Liver (tissue), 3 donors: ENCODE measurements at regions not wholly inside any gene's neighbourhood (a gene's known extent, or its start where the extent isn't known, plus 50 kb on each side); places are given as distances from the start of the nearest gene placed in this dataset.

Experiments used
- CTCF ChIP-seq: fragments of 150-350 bp; IDR thresholded peaks from 2 replicates; pipeline ENCODE4 v1.5.1; 2017; ENCODE audit warnings: improper control_type of control experiment, low read depth, low read length; ENCODE audit not compliant: missing input control
- EGR1 ChIP-seq, 2 donors: IDR thresholded peaks; 2 replicates each; pipeline ENCODE4 v1.6.1; 2016 to 2018; ENCODE audit warnings: antibody characterized with exemption in 2 of 2, low read depth in 2 of 2
- FOXA1 ChIP-seq: IDR thresholded peaks from 2 replicates; pipeline ENCODE4 v1.6.1; 2016; ENCODE audit warnings: antibody characterized with exemption
- GABPA ChIP-seq, 2 donors: IDR thresholded peaks in 1 of 2; conservative IDR thresholded peaks in 1 of 2; 2 replicates each; pipeline ENCODE4 v1.6.1; 2016; ENCODE audit warnings: antibody characterized with exemption in 2 of 2, mild to moderate bottlenecking in 1 of 2, moderate library complexity in 1 of 2
- JUND ChIP-seq, 2 donors: IDR thresholded peaks; 2 replicates each; pipeline ENCODE4 v1.6.1; 2016; ENCODE audit warnings: antibody characterized with exemption in 2 of 2
- RAD21 ChIP-seq, 2 donors: IDR thresholded peaks; 2 replicates each; pipeline ENCODE4 v1.6.1; 2016; ENCODE audit warnings: antibody characterized with exemption in 2 of 2, mild to moderate bottlenecking in 2 of 2
- REST ChIP-seq: IDR thresholded peaks from 2 replicates; pipeline ENCODE4 v1.6.1; 2016; ENCODE audit warnings: antibody characterized with exemption, mild to moderate bottlenecking
- RXRA ChIP-seq, 2 donors: IDR thresholded peaks; 2 replicates each; pipeline ENCODE4 v1.6.1; 2017 to 2018; ENCODE audit warnings: antibody characterized with exemption in 2 of 2, mild to moderate bottlenecking in 1 of 2
- TAF1 ChIP-seq: conservative IDR thresholded peaks from 2 replicates; pipeline ENCODE4 v1.6.1; 2016; ENCODE audit warnings: antibody characterized with exemption, mild to moderate bottlenecking
- YY1 ChIP-seq: IDR thresholded peaks from 2 replicates; pipeline ENCODE4 v1.6.1; 2016; ENCODE audit warnings: antibody characterized with exemption, mild to moderate bottlenecking
- ZBTB33 ChIP-seq: IDR thresholded peaks from 2 replicates; pipeline ENCODE4 v1.6.1; 2016; ENCODE audit warnings: antibody characterized with exemption
- donor health status: healthy.
- donor health status: healthy.

GRCh38 chr12:131267576-131267975 is 313.9 kb downstream of the ADGRD1 start:
- TF ChIP-seq CTCF: no peak
- no peak for TF ChIP-seq REST
- no peak for TF ChIP-seq GABPA (IDR thresholded peaks at IDR 0.05 in 1 of 2, conservative IDR thresholded peaks at IDR 0.05 in 1 of 2)
- TF ChIP-seq EGR1 (IDR thresholded peaks at IDR 0.05; ENCODE audit: low read depth in 2 of 2): no peak
- no peak for TF ChIP-seq YY1
- TF ChIP-seq RXRA (IDR thresholded peaks at IDR 0.05): no peak
- TF ChIP-seq FOXA1: no peak
- no peak for TF ChIP-seq JUND (IDR thresholded peaks at IDR 0.05)
- TF ChIP-seq RAD21 (IDR thresholded peaks at IDR 0.05): no peak
- no peak for TF ChIP-seq ZBTB33
- TF ChIP-seq TAF1: no peak
